ENCODE measurements at regions not wholly inside any gene's neighbourhood (a gene's known extent, or its start where the extent isn't known, plus 50 kb on each side); places are given as distances from the start of the nearest gene placed in this dataset.

DNA sequence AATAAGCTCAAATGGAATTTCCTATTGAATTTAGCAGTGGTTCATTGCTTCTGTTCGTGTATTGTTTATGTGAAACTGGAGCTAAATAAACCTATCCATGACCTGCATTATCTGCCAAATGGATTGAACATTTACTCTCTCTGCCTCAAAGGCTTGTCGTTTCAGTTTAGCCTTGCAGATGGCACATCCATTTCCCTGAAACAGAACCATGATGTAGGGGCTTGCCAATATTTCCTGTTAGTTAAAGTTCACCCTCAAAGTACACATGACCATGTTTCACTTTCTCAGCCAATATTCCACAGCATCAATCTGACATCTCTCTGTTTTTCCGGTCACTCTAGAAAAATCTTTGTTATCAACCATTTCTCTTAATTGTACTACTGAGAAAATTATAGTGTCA is 545.3 kb downstream of the TAF11L14 start:
- no peak overlapping the region for H3K4me3 Mint-ChIP-seq
- no peaks in the 10 kb centered on the region for H3K4me1 Mint-ChIP-seq (ENCODE audit: low read depth)
- no peak for DNase-seq
- H3K36me3 Mint-ChIP-seq (ENCODE audit: low read depth) = no peaks in the 10 kb centered on the region
- no peaks in the 10 kb centered on the region for H3K27me3 Mint-ChIP-seq (ENCODE audit: insufficient read depth)
- TF ChIP-seq, protein P1, sequence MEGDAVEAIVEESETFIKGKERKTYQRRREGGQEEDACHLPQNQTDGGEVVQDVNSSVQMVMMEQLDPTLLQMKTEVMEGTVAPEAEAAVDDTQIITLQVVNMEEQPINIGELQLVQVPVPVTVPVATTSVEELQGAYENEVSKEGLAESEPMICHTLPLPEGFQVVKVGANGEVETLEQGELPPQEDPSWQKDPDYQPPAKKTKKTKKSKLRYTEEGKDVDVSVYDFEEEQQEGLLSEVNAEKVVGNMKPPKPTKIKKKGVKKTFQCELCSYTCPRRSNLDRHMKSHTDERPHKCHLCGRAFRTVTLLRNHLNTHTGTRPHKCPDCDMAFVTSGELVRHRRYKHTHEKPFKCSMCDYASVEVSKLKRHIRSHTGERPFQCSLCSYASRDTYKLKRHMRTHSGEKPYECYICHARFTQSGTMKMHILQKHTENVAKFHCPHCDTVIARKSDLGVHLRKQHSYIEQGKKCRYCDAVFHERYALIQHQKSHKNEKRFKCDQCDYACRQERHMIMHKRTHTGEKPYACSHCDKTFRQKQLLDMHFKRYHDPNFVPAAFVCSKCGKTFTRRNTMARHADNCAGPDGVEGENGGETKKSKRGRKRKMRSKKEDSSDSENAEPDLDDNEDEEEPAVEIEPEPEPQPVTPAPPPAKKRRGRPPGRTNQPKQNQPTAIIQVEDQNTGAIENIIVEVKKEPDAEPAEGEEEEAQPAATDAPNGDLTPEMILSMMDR (IDR thresholded peaks at IDR 0.05) = no peak
- H3K27ac Mint-ChIP-seq = no peak overlapping the region
- peaks cover 19% of the 10 kb centered on the region for H3K9me3 Mint-ChIP-seq

GRCh38 chr5:18181575-18181974 is 547.3 kb downstream of the TAF11L14 start:
- Mint-ChIP-seq H3K4me1 (ENCODE audit: low read depth) (no peaks in the 10 kb centered on the region), H3K9me3 (peaks cover 20% of the 10 kb centered on the region)
- TF ChIP-seq, protein P1 (IDR thresholded peaks at IDR 0.05) = no peak

GRCh38 chr5:18195910-18196309 is 561.6 kb downstream of the TAF11L14 start:
- H3K4me1 Mint-ChIP-seq (ENCODE audit: low read depth) = no peaks in the 10 kb centered on the region
- no peaks in the 10 kb centered on the region; the same call in 1 of the 2 replicates for H3K27me3 Mint-ChIP-seq (ENCODE audit: insufficient read depth)
- peaks cover 6% of the 10 kb centered on the region; the same call in 1 of the 2 replicates for H3K36me3 Mint-ChIP-seq (ENCODE audit: low read depth)
- peaks cover 46% of the 10 kb centered on the region for H3K9me3 Mint-ChIP-seq
- H3K27ac Mint-ChIP-seq = no peak overlapping the region
- no peak for DNase-seq
- TF ChIP-seq, protein P1 (IDR thresholded peaks at IDR 0.05) = no peak
- H3K4me3 Mint-ChIP-seq = no peak overlapping the region

More at GRCh38 chr5:18181575-18181974, 547.3 kb downstream of the TAF11L14 start:
- Mint-ChIP-seq H3K27me3 (ENCODE audit: insufficient read depth) (no peaks in the 10 kb centered on the region), H3K36me3 (ENCODE audit: low read depth) (no peaks in the 10 kb centered on the region), H3K4me3 (no peak overlapping the region), H3K27ac (no peak overlapping the region)
- no peak for DNase-seq

DNA sequence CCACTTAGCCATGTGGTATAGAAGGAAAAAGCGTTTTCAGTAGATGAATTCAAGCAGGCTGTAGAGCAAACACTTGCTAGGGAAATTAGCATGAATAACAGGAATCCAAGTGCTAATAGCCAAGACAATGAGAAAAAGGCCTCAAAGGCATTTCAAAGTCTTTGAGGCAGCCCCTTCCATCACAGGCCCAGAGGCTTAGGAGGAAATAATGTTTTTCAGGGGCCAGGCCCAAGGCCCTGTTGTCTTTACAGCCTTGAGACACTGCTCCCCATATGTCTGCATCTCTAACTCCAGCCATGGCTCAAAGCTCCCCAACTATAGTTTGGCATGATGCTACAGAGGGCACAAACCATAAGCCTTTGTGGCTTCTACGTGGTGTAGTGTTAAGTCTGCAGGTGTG is 563.5 kb downstream of the TAF11L14 start:
- no peak for DNase-seq
- Mint-ChIP-seq H3K36me3 (ENCODE audit: low read depth) (peaks cover 6% of the 10 kb centered on the region; the same call in 1 of the 2 replicates), H3K9me3 (peaks cover 45% of the 10 kb centered on the region), H3K4me1 (ENCODE audit: low read depth) (no peaks in the 10 kb centered on the region), H3K27me3 (ENCODE audit: insufficient read depth) (no peaks in the 10 kb centered on the region; the same call in 1 of the 2 replicates), H3K27ac (no peak overlapping the region), H3K4me3 (no peak overlapping the region)
- TF ChIP-seq, protein P1 (IDR thresholded peaks at IDR 0.05) = no peak

GRCh38 chr5:18202164-18202563 is 567.9 kb downstream of the TAF11L14 start:
- TF ChIP-seq, protein P1 (IDR thresholded peaks at IDR 0.05) = no peak
- Mint-ChIP-seq H3K9me3 (peaks cover 32% of the 10 kb centered on the region), H3K27me3 (ENCODE audit: insufficient read depth) (no peaks in the 10 kb centered on the region; the same call in 1 of the 2 replicates), H3K27ac (no peak overlapping the region), H3K4me3 (no peak overlapping the region), H3K36me3 (ENCODE audit: low read depth) (peaks cover 6% of the 10 kb centered on the region; the same call in 1 of the 2 replicates), H3K4me1 (ENCODE audit: low read depth) (no peaks in the 10 kb centered on the region)
- DNase-seq = no peak

DNA sequence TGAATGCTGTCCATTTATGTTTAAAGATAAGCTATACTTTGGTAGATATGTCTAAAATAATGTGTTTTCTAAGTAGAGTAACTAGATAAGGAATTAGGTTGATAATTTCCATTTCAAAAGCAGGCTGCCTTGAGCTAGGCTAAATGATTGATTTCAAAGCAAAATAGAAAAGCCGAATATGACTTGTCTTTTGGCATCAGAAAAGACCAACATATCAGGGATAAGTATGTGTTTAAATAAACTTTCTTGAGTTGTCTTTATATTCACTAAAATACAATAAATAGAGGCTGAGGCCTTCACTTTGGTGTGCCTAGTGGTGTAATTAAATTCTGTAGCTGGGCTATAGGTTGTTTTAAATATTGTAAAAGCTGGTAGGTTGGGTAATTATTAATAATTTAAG is 569.0 kb downstream of the TAF11L14 start:
- Mint-ChIP-seq H3K27ac (no peak overlapping the region), H3K4me3 (no peak overlapping the region), H3K9me3 (peaks cover 25% of the 10 kb centered on the region), H3K27me3 (ENCODE audit: insufficient read depth) (no peaks in the 10 kb centered on the region; the same call in 1 of the 2 replicates), H3K36me3 (ENCODE audit: low read depth) (peaks cover 6% of the 10 kb centered on the region; the same call in 1 of the 2 replicates), H3K4me1 (ENCODE audit: low read depth) (no peaks in the 10 kb centered on the region)
- no peak for DNase-seq
- TF ChIP-seq, protein P1 (IDR thresholded peaks at IDR 0.05) = no peak
